ENCODE measurements at regions not wholly inside any gene's neighbourhood (a gene's known extent, or its start where the extent isn't known, plus 50 kb on each side); places are given as distances from the start of the nearest gene placed in this dataset.

- TF ChIP-seq CTCF (IDR thresholded peaks at IDR 0.05) (no peak), POLR2A (IDR thresholded peaks at IDR 0.05) (no peak)
Observed at GRCh38 chr14:62087191-62087590, 325.0 kb downstream of the SNAPC1 start.

All from adrenal gland (tissue), 5 donors.